ENCODE measurements at regions not wholly inside any gene's neighbourhood (a gene's known extent, or its start where the extent isn't known, plus 50 kb on each side); places are given as distances from the start of the nearest gene placed in this dataset.

DNA sequence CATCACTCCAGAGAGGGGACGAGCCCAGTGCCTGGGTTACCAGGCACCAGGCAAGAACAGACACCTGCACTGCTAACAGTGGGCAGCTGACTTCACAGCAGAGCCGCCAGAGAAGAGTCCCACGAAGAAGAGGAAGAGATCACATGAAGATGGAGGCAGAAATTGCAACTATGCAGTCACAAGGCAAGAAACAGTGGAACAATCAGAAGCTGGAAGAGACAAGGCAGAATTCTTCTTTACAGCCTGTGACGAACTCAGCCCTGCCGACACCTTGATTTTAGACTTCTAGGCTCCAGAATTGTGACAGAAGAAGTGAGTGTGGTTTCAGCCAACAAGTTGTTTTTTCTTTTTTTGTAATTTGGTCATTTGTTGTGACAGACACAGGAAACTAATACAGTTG is 59.2 kb downstream of the IL12A start:
- Histone ChIP-seq H3K36me3 (no peaks in the 10 kb centered on the region), H3K27me3 (replicated peaks in 1 of 7) (no peaks in the 10 kb centered on the region), H3K27ac (no peak overlapping the region), H3K9me3 (peaks cover 0 to 9% (median 5%) of the 10 kb centered on the region in 8 donors), H3K4me3 (no peak overlapping the region), H3K4me1 (no peaks in the 10 kb centered on the region)
- intact Hi-C loops (cut with DNase I; ENCODE audit: low total_unique reads), result no loop called here
- 54 to 77% (median 61%) methylated on average over 5 of the region's 5 CpGs for WGBS, 5 donors
- no peak for TF ChIP-seq POLR2AphosphoS5 (IDR thresholded peaks at IDR 0.05)
- no peak for TF ChIP-seq CTCF (IDR thresholded peaks at IDR 0.05 in 8 of 11, conservative IDR thresholded peaks at IDR 0.05 in 3 of 11)
- TF ChIP-seq POLR2A (IDR thresholded peaks at IDR 0.05), result no peak
- no peak for DNase-seq

- Histone ChIP-seq H3K27me3 (replicated peaks in 1 of 7) (no peaks in the 10 kb centered on the region), H3K36me3 (no peaks in the 10 kb centered on the region), H3K27ac (no peak overlapping the region), H3K4me1 (no peaks in the 10 kb centered on the region), H3K9me3 (no peaks in the 10 kb centered on the region), H3K4me3 (no peak overlapping the region)
- no peak for DNase-seq
- 92 to 99% (median 95%) methylated on average over 2 of the region's 2 CpGs for WGBS, 5 donors
- intact Hi-C loops (cut with DNase I; ENCODE audit: low total_unique reads), result no loop called here
- no peak for TF ChIP-seq CTCF (IDR thresholded peaks at IDR 0.05 in 8 of 11, conservative IDR thresholded peaks at IDR 0.05 in 3 of 11)
- TF ChIP-seq POLR2A (IDR thresholded peaks at IDR 0.05), result no peak
- no peak for TF ChIP-seq POLR2AphosphoS5 (IDR thresholded peaks at IDR 0.05)
These were observed 60.4 kb downstream of the IL12A start for GRCh38 chr3:160049038-160049437.

GRCh38 chr3:160049565-160049964 is 60.9 kb downstream of the IL12A start:
- no peak for TF ChIP-seq CTCF (IDR thresholded peaks at IDR 0.05 in 8 of 11, conservative IDR thresholded peaks at IDR 0.05 in 3 of 11)
- TF ChIP-seq POLR2A (IDR thresholded peaks at IDR 0.05), result no peak
- TF ChIP-seq POLR2AphosphoS5 (IDR thresholded peaks at IDR 0.05), result no peak
- Histone ChIP-seq H3K4me3 (no peak overlapping the region), H3K27me3 (replicated peaks in 1 of 7) (no peaks in the 10 kb centered on the region), H3K9me3 (no peaks in the 10 kb centered on the region), H3K27ac (no peak overlapping the region), H3K4me1 (no peaks in the 10 kb centered on the region), H3K36me3 (no peaks in the 10 kb centered on the region)
- no peak for DNase-seq
- intact Hi-C loops (cut with DNase I; ENCODE audit: low total_unique reads), result no loop called here
- 82 to 90% (median 88%) methylated on average over 2 of the region's 2 CpGs for WGBS, 5 donors

DNA sequence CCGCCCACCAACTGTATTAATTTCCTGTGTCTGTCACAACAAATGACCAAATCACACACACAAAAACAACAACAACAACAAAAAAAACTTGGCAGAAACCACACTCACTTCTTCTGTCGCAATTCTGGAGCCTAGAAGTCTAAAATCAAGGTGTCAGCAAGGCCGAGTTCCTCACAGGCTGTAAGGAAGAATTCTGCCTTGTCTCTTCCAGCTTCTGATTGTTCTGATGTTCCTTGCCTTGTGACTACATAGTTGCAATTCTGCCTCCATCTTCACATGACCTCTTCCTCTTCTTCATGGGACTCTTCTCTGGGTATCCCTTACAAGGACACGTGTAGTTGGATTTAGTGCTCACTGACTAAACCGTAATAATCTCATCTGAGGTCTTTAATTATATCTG is 61.4 kb downstream of the IL12A start:
- TF ChIP-seq CTCF (IDR thresholded peaks at IDR 0.05 in 8 of 11, conservative IDR thresholded peaks at IDR 0.05 in 3 of 11) (no peak), POLR2A (IDR thresholded peaks at IDR 0.05) (no peak), POLR2AphosphoS5 (IDR thresholded peaks at IDR 0.05) (no peak)
- Histone ChIP-seq H3K4me1 (no peaks in the 10 kb centered on the region), H3K27me3 (replicated peaks in 1 of 7) (no peaks in the 10 kb centered on the region), H3K36me3 (no peaks in the 10 kb centered on the region), H3K27ac (no peak overlapping the region), H3K4me3 (no peak overlapping the region), H3K9me3 (no peaks in the 10 kb centered on the region)
- no peak for DNase-seq
- 73 to 81% (median 78%) methylated on average over 5 of the region's 5 CpGs for WGBS, 5 donors
- intact Hi-C loops (cut with DNase I; ENCODE audit: low total_unique reads), result no loop called here

Data from spleen (tissue), 11 donors.